ENCODE measurements at regions not wholly inside any gene's neighbourhood (a gene's known extent, or its start where the extent isn't known, plus 50 kb on each side); places are given as distances from the start of the nearest gene placed in this dataset.
"Not testable (repeated sequence)": the region's sequence is repeated elsewhere in the genome, so short reads cannot be mapped to it uniquely, and the experiment has no call there.

GRCh38 chr4:118512870-118513269, 160.1 kb upstream of the PRSS12 start:
- not testable (repeated sequence) for TF ChIP-seq CTCF, POLR2A (IDR thresholded peaks at IDR 0.05)
